ENCODE measurements at regions not wholly inside any gene's neighbourhood (a gene's known extent, or its start where the extent isn't known, plus 50 kb on each side); places are given as distances from the start of the nearest gene placed in this dataset.

GRCh38 chr6:168765752-168766151, 324.8 kb downstream of the SMOC2 start:
- no peak for DNase-seq
- H3K9ac ChIP-seq (ENCODE audit: low read length) = no peak overlapping the region
- H3K4me1 ChIP-seq (ENCODE audit: low read length) = no peaks in the 10 kb centered on the region
- no peak overlapping the region for H2AFZ ChIP-seq (ENCODE audit: low read length)
- H3K36me3 ChIP-seq (replicated peaks; ENCODE audit: insufficient read depth, low read length) = no peaks in the 10 kb centered on the region
- no peak overlapping the region for H3K27ac ChIP-seq (ENCODE audit: low read length)
- no peaks in the 10 kb centered on the region for H3F3A ChIP-seq (ENCODE audit: insufficient read depth, low read length)
- H3K9me2 ChIP-seq (replicated peaks; ENCODE audit: insufficient read depth, low read length) = no peaks in the 10 kb centered on the region
- TF ChIP-seq CTCF (IDR thresholded peaks at IDR 0.05; ENCODE audit: low read length) (no peak), EZH2 (optimal IDR thresholded peaks at IDR 0.05; ENCODE audit: low read depth, low read length) (no peak), EZH2phosphoT487 (IDR thresholded peaks at IDR 0.05; ENCODE audit: low read length) (no peak)
- no peak overlapping the region for H3K4me3 ChIP-seq (ENCODE audit: low read length)
- H3K4me2 ChIP-seq (ENCODE audit: low read depth, low read length) = no peak overlapping the region
- no peaks in the 10 kb centered on the region for H3K27me3 ChIP-seq (replicated peaks; ENCODE audit: insufficient read depth, low read length)
- no peaks in the 10 kb centered on the region for H3K79me2 ChIP-seq (ENCODE audit: low read length)
- H4K20me1 ChIP-seq (ENCODE audit: insufficient read depth, low read length) = no peaks in the 10 kb centered on the region
- no peaks in the 10 kb centered on the region for H3K9me3 ChIP-seq (replicated peaks; ENCODE audit: insufficient read depth, low read length)

GRCh38 chr6:168756009-168756634, 315.1 kb downstream of the SMOC2 start:
- Histone ChIP-seq H3K79me2 (ENCODE audit: low read length) (no peaks in the 10 kb centered on the region), H4K20me1 (ENCODE audit: insufficient read depth, low read length) (no peaks in the 10 kb centered on the region), H3K4me3 (ENCODE audit: low read length) (no peak overlapping the region), H3K36me3 (replicated peaks; ENCODE audit: insufficient read depth, low read length) (no peaks in the 10 kb centered on the region), H3K4me2 (ENCODE audit: low read depth, low read length) (no peak overlapping the region), H3K9ac (ENCODE audit: low read length) (no peak overlapping the region), H3K9me3 (replicated peaks; ENCODE audit: insufficient read depth, low read length) (no peaks in the 10 kb centered on the region), H3K27ac (ENCODE audit: low read length) (no peak overlapping the region), H3K4me1 (ENCODE audit: low read length) (no peaks in the 10 kb centered on the region), H3K27me3 (replicated peaks; ENCODE audit: insufficient read depth, low read length) (no peaks in the 10 kb centered on the region), H2AFZ (ENCODE audit: low read length) (no peak overlapping the region), H3F3A (ENCODE audit: insufficient read depth, low read length) (no peaks in the 10 kb centered on the region), H3K9me2 (replicated peaks; ENCODE audit: insufficient read depth, low read length) (no peaks in the 10 kb centered on the region)
- TF ChIP-seq EZH2phosphoT487 (IDR thresholded peaks at IDR 0.05; ENCODE audit: low read length) (no peak), CTCF (IDR thresholded peaks at IDR 0.05; ENCODE audit: low read length) (no peak), EZH2 (optimal IDR thresholded peaks at IDR 0.05; ENCODE audit: low read depth, low read length) (no peak)
- DNase-seq = no peak

GRCh38 chr6:168746643-168747042, 305.7 kb downstream of the SMOC2 start:
- H3K9me3 ChIP-seq (replicated peaks; ENCODE audit: insufficient read depth, low read length) = no peaks in the 10 kb centered on the region
- DNase-seq = no peak
- H3K27ac ChIP-seq (ENCODE audit: low read length) = no peak overlapping the region
- no peak overlapping the region for H3K4me3 ChIP-seq (ENCODE audit: low read length)
- H3K9me2 ChIP-seq (replicated peaks; ENCODE audit: insufficient read depth, low read length) = no peaks in the 10 kb centered on the region
- no peak overlapping the region for H3K4me2 ChIP-seq (ENCODE audit: low read depth, low read length)
- no peak overlapping the region for H3K9ac ChIP-seq (ENCODE audit: low read length)
- H3K79me2 ChIP-seq (ENCODE audit: low read length) = no peaks in the 10 kb centered on the region
- H3K4me1 ChIP-seq (ENCODE audit: low read length) = no peaks in the 10 kb centered on the region
- no peak overlapping the region for H2AFZ ChIP-seq (ENCODE audit: low read length)
- no peaks in the 10 kb centered on the region for H4K20me1 ChIP-seq (ENCODE audit: insufficient read depth, low read length)
- H3F3A ChIP-seq (ENCODE audit: insufficient read depth, low read length) = no peaks in the 10 kb centered on the region
- no peaks in the 10 kb centered on the region for H3K36me3 ChIP-seq (replicated peaks; ENCODE audit: insufficient read depth, low read length)
- no peak for TF ChIP-seq EZH2phosphoT487 (IDR thresholded peaks at IDR 0.05; ENCODE audit: low read length)
- TF ChIP-seq CTCF (IDR thresholded peaks at IDR 0.05; ENCODE audit: low read length) = no peak
- no peaks in the 10 kb centered on the region for H3K27me3 ChIP-seq (replicated peaks; ENCODE audit: insufficient read depth, low read length)
